A549 (cell line): ENCODE measurements at regions not wholly inside any gene's neighbourhood (a gene's known extent, or its start where the extent isn't known, plus 50 kb on each side); places are given as distances from the start of the nearest gene placed in this dataset.
A peak's percentile ranks its signal among the peaks of the same experiment; 100 is the strongest.

Experiments used
- POLR2A ChIP-seq: IDR thresholded peaks from 2 replicates; pipeline ENCODE4 v1.6.1; 2012; ENCODE audit warnings: mild to moderate bottlenecking, low read length
- TF ChIP-seq, protein P1 (sequence below): IDR thresholded peaks from 2 replicates; pipeline ENCODE4 v1.6.1; 2012
- TF ChIP-seq, protein P2 (sequence below): fragments of >200 bp; sonication (Bioruptor Twin); formaldehyde crosslinking; IDR thresholded peaks from 3 replicates; pipeline ENCODE4 v1.5.1; 2016

DNA sequence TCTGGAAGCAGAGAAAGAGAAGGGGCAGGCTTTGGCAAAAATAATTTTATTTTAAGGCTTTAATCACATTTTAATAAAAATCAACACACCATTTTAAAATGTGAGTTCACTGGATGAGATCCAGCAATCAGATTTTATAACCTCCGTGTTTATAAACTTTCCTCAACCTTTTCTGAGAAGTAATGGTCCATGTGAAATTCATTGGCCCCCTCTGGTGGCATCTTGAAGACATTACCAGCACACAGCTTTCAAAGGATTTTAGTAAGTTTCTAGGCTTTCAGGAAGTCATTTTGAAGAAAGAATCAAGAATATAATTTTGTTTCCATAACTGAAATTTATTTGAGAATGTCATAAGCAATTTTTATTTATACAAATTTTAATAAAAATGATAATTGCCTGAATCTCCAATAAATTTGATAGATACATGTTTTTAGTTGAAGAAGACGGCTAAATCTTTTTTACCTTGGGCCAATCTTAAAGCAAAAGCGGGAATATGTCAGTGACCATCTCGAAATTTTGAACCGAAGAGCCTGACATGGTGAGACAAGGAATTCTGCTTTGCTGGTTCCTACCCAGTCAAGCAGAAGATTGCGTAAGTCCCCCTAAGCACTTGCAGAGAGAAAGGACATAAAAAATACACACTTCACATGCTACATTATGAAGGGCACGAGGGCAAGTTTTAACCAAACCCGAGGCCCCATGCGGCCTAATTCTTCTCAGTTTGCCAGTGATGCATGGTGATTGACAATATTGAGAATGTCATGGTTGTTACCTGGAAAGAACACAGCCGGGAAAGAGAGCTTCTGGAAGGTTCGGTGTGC is 128.4 kb upstream of the CBLN2 start:
- TF ChIP-seq, protein P1, sequence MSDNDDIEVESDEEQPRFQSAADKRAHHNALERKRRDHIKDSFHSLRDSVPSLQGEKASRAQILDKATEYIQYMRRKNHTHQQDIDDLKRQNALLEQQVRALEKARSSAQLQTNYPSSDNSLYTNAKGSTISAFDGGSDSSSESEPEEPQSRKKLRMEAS: no peak
- TF ChIP-seq, protein P2, sequence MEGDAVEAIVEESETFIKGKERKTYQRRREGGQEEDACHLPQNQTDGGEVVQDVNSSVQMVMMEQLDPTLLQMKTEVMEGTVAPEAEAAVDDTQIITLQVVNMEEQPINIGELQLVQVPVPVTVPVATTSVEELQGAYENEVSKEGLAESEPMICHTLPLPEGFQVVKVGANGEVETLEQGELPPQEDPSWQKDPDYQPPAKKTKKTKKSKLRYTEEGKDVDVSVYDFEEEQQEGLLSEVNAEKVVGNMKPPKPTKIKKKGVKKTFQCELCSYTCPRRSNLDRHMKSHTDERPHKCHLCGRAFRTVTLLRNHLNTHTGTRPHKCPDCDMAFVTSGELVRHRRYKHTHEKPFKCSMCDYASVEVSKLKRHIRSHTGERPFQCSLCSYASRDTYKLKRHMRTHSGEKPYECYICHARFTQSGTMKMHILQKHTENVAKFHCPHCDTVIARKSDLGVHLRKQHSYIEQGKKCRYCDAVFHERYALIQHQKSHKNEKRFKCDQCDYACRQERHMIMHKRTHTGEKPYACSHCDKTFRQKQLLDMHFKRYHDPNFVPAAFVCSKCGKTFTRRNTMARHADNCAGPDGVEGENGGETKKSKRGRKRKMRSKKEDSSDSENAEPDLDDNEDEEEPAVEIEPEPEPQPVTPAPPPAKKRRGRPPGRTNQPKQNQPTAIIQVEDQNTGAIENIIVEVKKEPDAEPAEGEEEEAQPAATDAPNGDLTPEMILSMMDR: peak; percentile 63
- no peak for TF ChIP-seq POLR2A
